ENCODE measurements at regions not wholly inside any gene's neighbourhood (a gene's known extent, or its start where the extent isn't known, plus 50 kb on each side); places are given as distances from the start of the nearest gene placed in this dataset.

DNA sequence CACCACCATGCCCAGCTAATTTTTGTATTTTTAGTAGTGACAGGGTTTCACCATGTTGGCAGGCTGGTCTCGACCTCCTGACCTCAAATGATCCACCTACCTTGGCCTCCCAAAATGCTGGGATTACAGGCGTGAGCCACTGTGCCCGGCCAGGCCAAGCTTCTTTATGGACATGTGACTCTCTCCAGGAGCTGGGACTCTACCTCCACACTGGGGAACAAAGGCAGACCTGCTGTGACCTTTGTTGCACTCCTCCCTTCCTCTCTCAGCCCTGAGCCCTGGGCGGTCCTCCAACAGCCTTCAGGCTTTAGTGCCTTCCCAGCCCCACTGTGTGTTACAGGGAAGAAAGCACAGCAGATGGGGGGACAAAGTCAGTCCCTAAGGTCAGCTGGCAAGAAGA is 55.0 kb upstream of the DUSP5 start:
- DNase-seq: peak in 1 of 2 experiments; percentile 8

DNA sequence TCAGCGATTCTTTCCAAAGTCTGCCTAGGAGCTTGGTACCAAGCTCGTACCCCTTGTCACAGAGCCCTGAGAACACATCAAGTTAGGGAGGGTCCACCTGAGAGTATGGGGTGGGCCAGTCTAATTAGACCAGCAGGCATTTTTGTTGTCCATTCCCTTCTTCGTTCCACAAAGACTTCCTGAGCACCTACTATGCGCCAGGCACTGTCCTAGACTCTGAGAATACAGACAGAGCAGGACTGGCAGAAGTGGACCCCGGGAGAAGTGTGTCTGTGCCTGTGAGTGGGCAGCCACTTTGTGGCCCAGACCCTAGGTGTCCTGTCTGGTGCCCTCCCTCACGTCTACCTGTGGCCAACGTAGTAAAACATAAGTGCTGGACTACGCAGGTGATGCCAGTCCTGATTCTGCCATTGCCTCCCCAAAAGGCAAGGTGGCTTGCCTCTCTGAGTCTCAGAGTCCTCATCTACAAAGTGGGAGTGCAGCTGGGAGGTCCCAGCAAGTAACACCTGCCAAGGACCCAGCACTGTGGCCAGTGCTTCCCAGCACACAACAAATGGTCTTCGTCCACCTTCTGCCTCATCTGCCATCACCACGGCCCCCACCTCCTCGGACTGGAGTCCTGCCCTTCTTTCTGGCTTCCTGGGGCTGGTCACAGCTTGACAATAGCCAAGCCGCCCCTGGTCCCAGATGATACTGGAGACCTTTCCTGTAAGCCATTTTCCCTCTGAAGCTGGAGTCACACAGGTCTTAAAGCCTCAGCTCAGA is 54.3 kb upstream of the DUSP5 start:
- peak in 1 of 2 experiments; percentile 13 for DNase-seq

DNA sequence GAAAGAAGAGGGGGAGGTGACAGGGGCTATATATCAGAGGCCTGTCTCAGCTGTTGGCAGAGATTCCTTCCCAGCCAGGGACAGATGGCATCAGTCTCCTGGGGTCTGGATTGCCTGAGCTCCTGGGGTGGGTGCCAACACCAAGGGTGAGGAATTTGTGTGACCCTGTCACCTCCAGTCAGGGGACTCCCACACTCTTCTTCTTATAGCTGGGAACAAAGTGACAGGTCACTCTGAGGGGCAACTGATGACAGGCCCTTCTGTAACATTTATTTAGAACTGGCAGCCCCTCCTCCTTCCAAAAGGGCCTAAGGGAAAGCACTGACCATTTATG is 53.7 kb upstream of the DUSP5 start:
- peak in 1 of 2 experiments; percentile 7 for DNase-seq

DNA sequence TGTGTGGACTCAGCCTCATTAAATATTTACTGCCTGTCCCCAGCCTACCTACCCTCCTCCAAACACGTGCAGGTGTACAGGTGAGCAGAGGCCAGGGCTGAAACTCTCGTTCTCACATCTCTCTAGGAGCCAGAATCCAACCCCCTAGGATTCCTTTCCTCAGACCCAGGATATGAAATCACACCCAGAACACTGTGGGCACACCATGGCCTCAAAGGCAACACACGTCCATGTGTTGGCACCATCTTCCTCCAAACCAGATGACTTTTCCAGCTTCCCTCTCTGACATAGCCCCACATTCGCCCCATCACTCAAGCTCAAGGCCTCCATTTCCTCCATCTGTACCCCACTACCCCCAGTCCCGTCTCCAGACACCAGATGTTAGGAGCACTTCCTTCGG is 51.8 kb upstream of the DUSP5 start:
- no peak for DNase-seq

DNA sequence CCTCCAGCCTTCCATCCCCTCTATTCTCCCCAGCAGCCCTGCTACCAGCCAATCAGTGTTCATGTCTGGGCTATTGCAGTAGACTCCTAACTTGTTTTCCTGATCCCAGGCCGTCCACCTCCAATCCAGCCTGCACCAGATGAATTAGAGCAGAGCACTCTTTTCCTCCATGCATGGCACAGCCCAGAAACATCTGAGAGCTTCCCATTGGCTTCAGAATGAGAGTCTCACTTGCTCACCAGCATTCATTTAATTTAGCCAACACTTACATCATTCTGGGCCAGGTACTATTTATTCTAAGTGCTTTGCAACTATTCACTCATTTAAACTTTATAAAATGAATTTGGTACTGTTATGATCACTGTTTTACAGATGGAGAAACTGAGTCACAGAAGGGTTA is 51.4 kb upstream of the DUSP5 start:
- DNase-seq: peak in 1 of 2 experiments; percentile 11

DNA sequence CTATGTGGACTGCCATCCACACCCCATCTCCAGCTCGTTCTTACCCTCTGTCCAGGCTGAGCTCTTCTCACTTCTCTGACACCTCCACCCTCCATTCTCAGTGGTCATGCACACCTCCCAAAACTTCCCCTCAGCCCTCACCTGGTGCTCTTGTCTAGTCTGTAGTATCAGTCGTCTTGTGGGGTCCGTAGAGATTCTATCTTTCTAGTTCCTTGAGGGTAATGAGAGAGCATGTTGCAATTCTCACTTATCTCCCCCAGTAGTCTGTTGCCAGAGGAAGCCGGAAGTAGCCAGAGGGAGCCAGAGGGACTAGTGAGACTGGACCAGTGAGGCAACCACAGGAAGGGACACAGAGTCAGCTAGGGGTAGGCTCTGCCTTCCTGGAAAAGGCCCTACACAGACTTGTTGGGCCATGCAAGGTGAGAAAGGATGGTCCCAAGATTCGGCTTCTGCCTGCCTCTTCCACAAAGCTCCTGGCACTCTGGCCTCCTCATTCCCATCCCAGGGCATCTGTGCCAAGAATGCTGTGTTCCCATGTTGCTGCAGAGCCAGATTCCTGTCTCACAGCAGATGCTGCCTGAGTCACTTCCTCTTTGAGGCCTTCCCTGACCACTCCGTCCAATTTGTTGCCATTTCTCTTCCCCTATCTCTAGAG is 50.6 kb upstream of the DUSP5 start:
- DNase-seq: peak; percentile 10 to 12

DNA sequence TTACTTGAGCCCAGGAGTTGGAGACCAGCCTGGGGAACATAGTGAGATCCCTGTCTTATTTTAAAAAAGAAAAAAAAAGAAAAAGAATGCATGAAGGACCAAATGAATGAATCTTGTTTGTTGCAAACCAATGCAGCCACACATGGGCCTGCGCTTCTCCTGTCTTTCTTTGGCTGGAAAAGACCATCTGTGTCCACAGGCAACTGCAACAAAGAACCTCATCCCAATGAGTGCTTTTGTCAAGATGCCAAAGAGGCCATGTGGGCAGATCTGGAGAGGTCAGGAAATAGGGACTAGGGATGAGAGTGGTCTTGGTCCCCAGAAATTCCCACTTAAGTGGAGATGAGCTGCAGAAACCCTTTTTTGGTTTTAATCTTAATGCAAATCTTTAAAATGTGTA is 49.8 kb upstream of the DUSP5 start:
- DNase-seq: no peak
